HUES64 (cell line): ENCODE measurements at regions not wholly inside any gene's neighbourhood (a gene's known extent, or its start where the extent isn't known, plus 50 kb on each side); places are given as distances from the start of the nearest gene placed in this dataset.
"Not testable (repeated sequence)": the region's sequence is repeated elsewhere in the genome, so short reads cannot be mapped to it uniquely, and the experiment has no call there.

ENCODE experiments used
- H3K27ac ChIP-seq: 2 replicates; pipeline ENCODE4 v1.7.0; 2013; ENCODE audit warnings: low read depth, low read length, inconsistent platforms
- H3K27me3 ChIP-seq: 2 replicates; pipeline ENCODE4 v1.6.1; 2013; ENCODE audit warnings: mild to moderate bottlenecking, low read length; ENCODE audit not compliant: insufficient read depth
- H3K36me3 ChIP-seq: 2 replicates; pipeline ENCODE4 v1.6.1; 2013; ENCODE audit warnings: mild to moderate bottlenecking, low read length; ENCODE audit not compliant: insufficient read depth
- H3K4me1 ChIP-seq: 2 replicates; pipeline ENCODE4 v1.6.1; 2013; ENCODE audit warnings: mild to moderate bottlenecking, low read length, moderate library complexity; ENCODE audit not compliant: insufficient read depth
- H3K4me3 ChIP-seq: 2 replicates; pipeline ENCODE4 v1.5.1; 2013; ENCODE audit warnings: mild to moderate bottlenecking, low read length, moderate library complexity
- H3K9ac ChIP-seq: 2 replicates; pipeline ENCODE4 v1.6.1; 2013; ENCODE audit warnings: mild to moderate bottlenecking, low read depth, low read length
- H3K9me3 ChIP-seq: 2 replicates; pipeline ENCODE4 v1.6.1; 2013; ENCODE audit warnings: low read depth, low read length; ENCODE audit not compliant: insufficient read depth
- WGBS: fragments of 150-250, 120-280 bp; methylation state at CpG from one replicate; pipeline ENCODE4 v1.1.7; 2013; ENCODE audit warnings: missing lambda C conversion rate; 5-methylcytosine and 5-hydroxymethylcytosine counted together

DNA sequence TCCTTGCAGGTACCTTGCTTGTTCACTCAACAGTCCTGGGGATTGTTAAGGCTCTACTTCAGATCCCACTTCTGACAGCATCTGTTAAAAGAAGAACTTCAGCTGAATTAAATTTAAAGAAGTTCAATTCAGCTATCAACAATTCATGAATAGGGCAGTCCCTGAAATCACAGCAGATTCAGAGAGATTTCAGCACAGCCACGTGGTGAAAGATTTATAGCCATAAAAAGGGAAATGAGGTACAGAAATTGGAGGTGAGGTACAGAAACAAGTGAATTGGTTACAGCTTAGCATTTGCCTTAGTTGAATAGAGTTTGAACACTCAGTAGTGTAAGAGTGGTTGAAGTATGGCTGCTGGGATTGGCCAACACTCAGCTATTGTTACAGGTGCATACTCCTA, 1653.3 kb upstream of the DEFB115 start:
- not testable (repeated sequence) for H3K27ac ChIP-seq, H3K36me3 ChIP-seq, H3K4me3 ChIP-seq, H3K4me1 ChIP-seq, H3K27me3 ChIP-seq, H3K9ac ChIP-seq
- peaks cover 39% of the 10 kb centered on the region for H3K9me3 ChIP-seq
- WGBS = 6% methylated on average over 1 of the region's 1 CpG

DNA sequence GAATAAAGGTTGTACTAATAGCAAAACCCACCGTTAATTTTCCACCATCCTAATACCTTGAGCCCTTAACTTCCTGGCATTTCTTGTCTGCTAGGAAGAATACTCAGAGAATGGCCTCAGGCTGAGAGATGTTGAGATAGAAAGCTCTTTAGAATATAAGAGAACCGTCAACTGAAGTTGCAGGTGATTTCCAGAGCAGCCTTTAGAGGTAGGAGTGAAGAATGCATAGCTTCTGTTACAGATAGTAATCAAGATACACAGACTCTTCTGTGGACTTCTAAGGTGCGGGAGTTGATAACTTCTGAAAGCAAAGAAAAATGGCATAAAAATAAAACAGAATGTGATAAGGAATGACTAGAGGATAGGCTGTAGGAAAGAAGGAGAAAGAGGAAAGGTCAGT, 1651.3 kb upstream of the DEFB115 start:
- not testable (repeated sequence) for H3K36me3 ChIP-seq, H3K4me1 ChIP-seq, H3K4me3 ChIP-seq, H3K9ac ChIP-seq, H3K27ac ChIP-seq, H3K27me3 ChIP-seq
- H3K9me3 ChIP-seq = peaks cover 41% of the 10 kb centered on the region
- WGBS = 46% methylated on average over 1 of the region's 3 CpGs

DNA sequence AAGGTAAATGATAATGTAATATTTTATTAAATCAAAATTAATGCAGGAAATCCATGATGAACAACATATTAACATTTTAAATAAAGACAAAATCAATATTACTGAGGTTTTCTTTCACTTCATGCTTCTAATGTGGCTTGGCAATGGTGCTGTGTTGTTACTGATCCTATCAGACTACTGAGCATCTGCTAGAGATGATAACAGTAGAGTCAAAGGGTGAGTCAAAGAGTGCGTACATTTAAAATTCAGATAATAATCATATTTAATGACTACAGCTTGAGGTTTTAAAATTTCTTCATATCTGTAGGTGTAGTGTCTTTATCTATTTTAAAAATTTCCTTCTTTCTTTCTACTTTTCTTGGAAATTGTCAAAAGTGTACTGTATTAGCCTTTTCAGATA, 1628.1 kb upstream of the DEFB115 start:
- H3K9ac ChIP-seq, H3K27ac ChIP-seq, H3K27me3 ChIP-seq, H3K4me3 ChIP-seq, H3K36me3 ChIP-seq, H3K4me1 ChIP-seq: not testable (repeated sequence)
- H3K9me3 ChIP-seq = peaks cover 52% of the 10 kb centered on the region
- no CpG with 5 or more reads among the region's 1 CpG for WGBS
